B cell (primary cell): ENCODE measurements at regions not wholly inside any gene's neighbourhood (a gene's known extent, or its start where the extent isn't known, plus 50 kb on each side); places are given as distances from the start of the nearest gene placed in this dataset.

Experiments used
- EZH2 ChIP-seq: IDR thresholded peaks from 2 replicates; pipeline ENCODE4 v1.6.1; 2012; ENCODE audit warnings: borderline replicate concordance, low read depth, mild to moderate bottlenecking, moderate library complexity, low read length; ENCODE audit not compliant: insufficient read depth, poor library complexity, severe bottlenecking
- TF ChIP-seq, protein P1 (sequence below): fragments of 200-600 bp; IDR thresholded peaks from one replicate; pipeline ENCODE4 v1.8.0; 2022; ENCODE audit warnings: antibody characterized with exemption, mild to moderate bottlenecking

- TF ChIP-seq, protein P1, sequence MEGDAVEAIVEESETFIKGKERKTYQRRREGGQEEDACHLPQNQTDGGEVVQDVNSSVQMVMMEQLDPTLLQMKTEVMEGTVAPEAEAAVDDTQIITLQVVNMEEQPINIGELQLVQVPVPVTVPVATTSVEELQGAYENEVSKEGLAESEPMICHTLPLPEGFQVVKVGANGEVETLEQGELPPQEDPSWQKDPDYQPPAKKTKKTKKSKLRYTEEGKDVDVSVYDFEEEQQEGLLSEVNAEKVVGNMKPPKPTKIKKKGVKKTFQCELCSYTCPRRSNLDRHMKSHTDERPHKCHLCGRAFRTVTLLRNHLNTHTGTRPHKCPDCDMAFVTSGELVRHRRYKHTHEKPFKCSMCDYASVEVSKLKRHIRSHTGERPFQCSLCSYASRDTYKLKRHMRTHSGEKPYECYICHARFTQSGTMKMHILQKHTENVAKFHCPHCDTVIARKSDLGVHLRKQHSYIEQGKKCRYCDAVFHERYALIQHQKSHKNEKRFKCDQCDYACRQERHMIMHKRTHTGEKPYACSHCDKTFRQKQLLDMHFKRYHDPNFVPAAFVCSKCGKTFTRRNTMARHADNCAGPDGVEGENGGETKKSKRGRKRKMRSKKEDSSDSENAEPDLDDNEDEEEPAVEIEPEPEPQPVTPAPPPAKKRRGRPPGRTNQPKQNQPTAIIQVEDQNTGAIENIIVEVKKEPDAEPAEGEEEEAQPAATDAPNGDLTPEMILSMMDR, result no peak
- no peak for TF ChIP-seq EZH2
Measured at GRCh38 chr9:109597496-109597895, 99.4 kb upstream of the PTPN3 start.
